CD4-positive, alpha-beta T cell treated with Interleukin-17A for 1 hour (primary cell): ENCODE measurements at regions not wholly inside any gene's neighbourhood (a gene's known extent, or its start where the extent isn't known, plus 50 kb on each side); places are given as distances from the start of the nearest gene placed in this dataset.
"Not testable (repeated sequence)": the region's sequence is repeated elsewhere in the genome, so short reads cannot be mapped to it uniquely, and the experiment has no call there.

Experiments
- DNase-seq: peaks from one replicate; pipeline ENCODE4 v3.0.0-alpha.2; 2020

GRCh38 chr13:90237852-90238251 lies 1109.6 kb upstream of the MIR17HG start:
- no peak for DNase-seq

- no peak for DNase-seq
Measured at GRCh38 chr13:90238413-90238812, 1109.1 kb upstream of the MIR17HG start.

GRCh38 chr13:90239130-90239529 lies 1108.4 kb upstream of the MIR17HG start:
- DNase-seq = no peak

GRCh38 chr13:90246005-90246404 lies 1101.5 kb upstream of the MIR17HG start:
- DNase-seq = no peak

GRCh38 chr13:90246687-90247345 lies 1100.7 kb upstream of the MIR17HG start:
- DNase-seq = no peak

- no peak for DNase-seq
Measured at GRCh38 chr13:90253806-90254205, 1093.7 kb upstream of the MIR17HG start.

GRCh38 chr13:90254437-90254836 lies 1093.0 kb upstream of the MIR17HG start:
- no peak for DNase-seq

- no peak for DNase-seq
Measured at GRCh38 chr13:90256746-90257145, 1090.7 kb upstream of the MIR17HG start.

- no peak for DNase-seq
Measured at GRCh38 chr13:90258129-90258528, 1089.4 kb upstream of the MIR17HG start.

- DNase-seq = no peak
Measured at GRCh38 chr13:90261343-90261742, 1086.1 kb upstream of the MIR17HG start.

- DNase-seq = no peak
Measured at GRCh38 chr13:90270226-90270625, 1077.3 kb upstream of the MIR17HG start.

GRCh38 chr13:90272356-90272755 lies 1075.1 kb upstream of the MIR17HG start:
- DNase-seq = no peak

GRCh38 chr13:90276216-90276615 lies 1071.3 kb upstream of the MIR17HG start:
- DNase-seq = no peak

GRCh38 chr13:90278231-90278630 lies 1069.3 kb upstream of the MIR17HG start:
- not testable (repeated sequence) for DNase-seq

- no peak for DNase-seq
Measured at GRCh38 chr13:90281709-90282108, 1065.8 kb upstream of the MIR17HG start.

GRCh38 chr13:90287521-90287920 lies 1060.0 kb upstream of the MIR17HG start:
- DNase-seq = no peak

GRCh38 chr13:90293793-90294361 lies 1053.6 kb upstream of the MIR17HG start:
- DNase-seq = no peak

GRCh38 chr13:90299238-90299637 lies 1048.2 kb upstream of the MIR17HG start:
- no peak for DNase-seq

- no peak for DNase-seq
Measured at GRCh38 chr13:90300015-90300414, 1047.5 kb upstream of the MIR17HG start.

- no peak for DNase-seq
Measured at GRCh38 chr13:90302107-90302506, 1045.4 kb upstream of the MIR17HG start.

GRCh38 chr13:90305796-90306195 lies 1041.7 kb upstream of the MIR17HG start:
- no peak for DNase-seq

GRCh38 chr13:90307136-90307535 lies 1040.4 kb upstream of the MIR17HG start:
- DNase-seq = no peak

- DNase-seq = no peak
Measured at GRCh38 chr13:90308249-90308648, 1039.2 kb upstream of the MIR17HG start.

GRCh38 chr13:90311929-90312328 lies 1035.6 kb upstream of the MIR17HG start:
- DNase-seq = no peak

GRCh38 chr13:90315061-90315460 lies 1032.4 kb upstream of the MIR17HG start:
- no peak for DNase-seq
